ENCODE measurements at regions not wholly inside any gene's neighbourhood (a gene's known extent, or its start where the extent isn't known, plus 50 kb on each side); places are given as distances from the start of the nearest gene placed in this dataset.

DNA sequence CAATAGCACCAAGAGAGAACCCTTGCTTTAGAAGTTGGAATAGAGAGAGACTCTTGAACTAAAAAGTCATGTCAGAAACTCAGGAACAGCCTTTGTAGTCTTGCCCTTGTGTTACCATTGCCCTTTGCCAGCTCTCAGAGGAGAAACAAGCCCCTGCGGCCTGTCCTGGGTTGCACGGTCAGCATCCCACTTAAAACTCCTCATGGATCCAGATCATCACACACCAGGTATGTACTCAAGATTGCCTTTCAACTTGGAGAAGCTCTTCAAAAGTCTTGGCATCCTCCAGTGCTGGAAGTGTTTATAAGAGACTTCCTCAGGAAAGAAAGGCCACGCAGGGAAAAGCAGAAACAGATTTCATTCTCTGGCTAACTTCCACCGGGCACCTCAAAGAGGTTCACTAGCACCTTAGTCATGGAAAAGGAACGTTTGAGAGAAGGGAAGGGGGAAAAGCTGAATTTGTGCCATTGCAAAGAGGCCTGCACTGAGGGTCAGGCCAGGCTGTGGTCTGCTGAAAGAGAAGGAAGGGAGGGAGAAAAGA is 594.2 kb downstream of the MED13L start:
- dilution Hi-C loops (cut with MboI; ENCODE audit: extremely low pct_ligation_motif_present, low sequenced_read_pairs) (no loop called here), intact Hi-C loops (cut with micrococcal nuclease) (no loop called here)
- H4K20me1 ChIP-seq (replicated peaks; ENCODE audit: control insufficient read depth, extremely low read depth, insufficient read depth, low read length), result no peaks in the 10 kb centered on the region
- ChIA-PET CTCF (no interaction called here), POLR2A (no interaction called here)
- TF ChIP-seq EZH2 (IDR thresholded peaks at IDR 0.05; ENCODE audit: borderline replicate concordance, low read depth, low read length, severe bottlenecking) (no peak), FOS (IDR thresholded peaks at IDR 0.05; ENCODE audit: borderline replicate concordance, insufficient read depth, low read length) (no peak), JUN (IDR thresholded peaks at IDR 0.05; ENCODE audit: borderline replicate concordance, insufficient read depth, insufficient read length, low read depth) (no peak), POLR2A (IDR thresholded peaks at IDR 0.05; ENCODE audit: low read depth, low read length) (no peak), POLR2AphosphoS5 (IDR thresholded peaks at IDR 0.05; ENCODE audit: insufficient read depth, low read depth, low read length) (no peak), MYC (IDR thresholded peaks at IDR 0.05; ENCODE audit: low read depth, low read length) (no peak), GATA2 (IDR thresholded peaks at IDR 0.05; ENCODE audit: insufficient read depth, insufficient read length, low read depth, low read length) (no peak)
- TF ChIP-seq, protein P1, sequence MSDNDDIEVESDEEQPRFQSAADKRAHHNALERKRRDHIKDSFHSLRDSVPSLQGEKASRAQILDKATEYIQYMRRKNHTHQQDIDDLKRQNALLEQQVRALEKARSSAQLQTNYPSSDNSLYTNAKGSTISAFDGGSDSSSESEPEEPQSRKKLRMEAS (IDR thresholded peaks at IDR 0.05; ENCODE audit: insufficient read depth, insufficient read length), result no peak
- TF ChIP-seq, protein P2, sequence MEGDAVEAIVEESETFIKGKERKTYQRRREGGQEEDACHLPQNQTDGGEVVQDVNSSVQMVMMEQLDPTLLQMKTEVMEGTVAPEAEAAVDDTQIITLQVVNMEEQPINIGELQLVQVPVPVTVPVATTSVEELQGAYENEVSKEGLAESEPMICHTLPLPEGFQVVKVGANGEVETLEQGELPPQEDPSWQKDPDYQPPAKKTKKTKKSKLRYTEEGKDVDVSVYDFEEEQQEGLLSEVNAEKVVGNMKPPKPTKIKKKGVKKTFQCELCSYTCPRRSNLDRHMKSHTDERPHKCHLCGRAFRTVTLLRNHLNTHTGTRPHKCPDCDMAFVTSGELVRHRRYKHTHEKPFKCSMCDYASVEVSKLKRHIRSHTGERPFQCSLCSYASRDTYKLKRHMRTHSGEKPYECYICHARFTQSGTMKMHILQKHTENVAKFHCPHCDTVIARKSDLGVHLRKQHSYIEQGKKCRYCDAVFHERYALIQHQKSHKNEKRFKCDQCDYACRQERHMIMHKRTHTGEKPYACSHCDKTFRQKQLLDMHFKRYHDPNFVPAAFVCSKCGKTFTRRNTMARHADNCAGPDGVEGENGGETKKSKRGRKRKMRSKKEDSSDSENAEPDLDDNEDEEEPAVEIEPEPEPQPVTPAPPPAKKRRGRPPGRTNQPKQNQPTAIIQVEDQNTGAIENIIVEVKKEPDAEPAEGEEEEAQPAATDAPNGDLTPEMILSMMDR (IDR thresholded peaks at IDR 0.05; ENCODE audit: extremely low read depth in 1 of 2, insufficient read depth in 1 of 2, low read depth in 1 of 2, low read length in 2 of 2), result no peak
- H3K9me3 ChIP-seq (replicated peaks; ENCODE audit: control insufficient read depth, insufficient read depth, low read length), result peaks cover 3% of the 10 kb centered on the region
- no peak for DNase-seq (ENCODE audit: low read depth, low spot score)
- H3K9me1 ChIP-seq (replicated peaks; ENCODE audit: control insufficient read depth, extremely low read depth, insufficient read depth, low read length), result no peaks in the 10 kb centered on the region
- H3K27me3 ChIP-seq (ENCODE audit: control insufficient read depth in 2 of 2, insufficient read depth in 2 of 2, low read length in 2 of 2), result no peaks in the 10 kb centered on the region
- FAIRE-seq, result no peak
- no peak overlapping the region for H3K4me3 ChIP-seq (replicated peaks in 1 of 3; ENCODE audit: insufficient read depth in 1 of 3, low read depth in 1 of 3, low read length in 3 of 3)
- H3K4me2 ChIP-seq (ENCODE audit: insufficient read depth, low read length), result no peak overlapping the region
- no peak overlapping the region for H2AFZ ChIP-seq (ENCODE audit: low read depth, low read length)
- H3K27ac ChIP-seq (ENCODE audit: insufficient read depth, low read depth, low read length), result no peak overlapping the region
- H3K9ac ChIP-seq (replicated peaks; ENCODE audit: extremely low read depth, insufficient read depth, low read length), result no peak overlapping the region
- no peaks in the 10 kb centered on the region for H3K4me1 ChIP-seq (ENCODE audit: control insufficient read depth, extremely low read depth, insufficient read depth, low read length)
- H3K79me2 ChIP-seq (ENCODE audit: control insufficient read depth, insufficient read depth, low read length), result no peaks in the 10 kb centered on the region
- no TSS peak for BruUV-seq (replicated peaks)
- no peaks in the 10 kb centered on the region for H3K36me3 ChIP-seq (ENCODE audit: control insufficient read depth in 2 of 2, extremely low read depth in 1 of 2, insufficient read depth in 2 of 2, low read length in 2 of 2)

Data from endothelial cell of umbilical vein (primary cell).